ENCODE measurements at regions not wholly inside any gene's neighbourhood (a gene's known extent, or its start where the extent isn't known, plus 50 kb on each side); places are given as distances from the start of the nearest gene placed in this dataset.

- no peaks in the 10 kb centered on the region for H3K9me3 ChIP-seq (ENCODE audit: control insufficient read depth, insufficient read depth, low read length)
- H3K27me3 ChIP-seq (ENCODE audit: control insufficient read depth, insufficient read depth, low read length), result no peaks in the 10 kb centered on the region
- H3K4me1 ChIP-seq (ENCODE audit: control insufficient read depth, insufficient read depth, low read length), result peaks cover 1% of the 10 kb centered on the region; the same call in 1 of the 2 replicates
- H3K36me3 ChIP-seq (ENCODE audit: control insufficient read depth, insufficient read depth, low read length), result no peaks in the 10 kb centered on the region
- DNase-seq (ENCODE audit: low read depth, low spot score), result no peak
- H3K4me3 ChIP-seq (ENCODE audit: low read length), result no peak overlapping the region
- WGBS (ENCODE audit: insufficient coverage, insufficient read length), result no CpG with 5 or more reads among the region's 4 CpGs
- no peak overlapping the region for H3K27ac ChIP-seq (ENCODE audit: low read length)
Observed at GRCh38 chr17:72254808-72255449, 134.1 kb downstream of the SOX9 start.

- Histone ChIP-seq H3K9me3 (ENCODE audit: control insufficient read depth, insufficient read depth, low read length) (no peaks in the 10 kb centered on the region), H3K27me3 (ENCODE audit: control insufficient read depth, insufficient read depth, low read length) (no peaks in the 10 kb centered on the region), H3K27ac (ENCODE audit: low read length) (no peak overlapping the region), H3K36me3 (ENCODE audit: control insufficient read depth, insufficient read depth, low read length) (no peaks in the 10 kb centered on the region), H3K4me1 (ENCODE audit: control insufficient read depth, insufficient read depth, low read length) (peaks cover 1% of the 10 kb centered on the region; the same call in 1 of the 2 replicates), H3K4me3 (ENCODE audit: low read length) (no peak overlapping the region)
- WGBS (ENCODE audit: insufficient coverage, insufficient read length), result no CpG with 5 or more reads among the region's 3 CpGs
- DNase-seq (ENCODE audit: low read depth, low spot score), result no peak
Observed at GRCh38 chr17:72255481-72255880, 134.7 kb downstream of the SOX9 start.

GRCh38 chr17:72258711-72259110 lies 137.9 kb downstream of the SOX9 start:
- H3K4me1 ChIP-seq (ENCODE audit: control insufficient read depth, insufficient read depth, low read length), result peaks cover 1% of the 10 kb centered on the region; the same call in 1 of the 2 replicates
- H3K9me3 ChIP-seq (ENCODE audit: control insufficient read depth, insufficient read depth, low read length), result no peaks in the 10 kb centered on the region
- no CpG with 5 or more reads among the region's 3 CpGs for WGBS (ENCODE audit: insufficient coverage, insufficient read length)
- H3K36me3 ChIP-seq (ENCODE audit: control insufficient read depth, insufficient read depth, low read length), result no peaks in the 10 kb centered on the region
- DNase-seq (ENCODE audit: low read depth, low spot score), result no peak
- H3K27me3 ChIP-seq (ENCODE audit: control insufficient read depth, insufficient read depth, low read length), result no peaks in the 10 kb centered on the region
- no peak overlapping the region for H3K27ac ChIP-seq (ENCODE audit: low read length)
- no peak overlapping the region for H3K4me3 ChIP-seq (ENCODE audit: low read length)

- Histone ChIP-seq H3K4me1 (ENCODE audit: control insufficient read depth, insufficient read depth, low read length) (peaks cover 1% of the 10 kb centered on the region; the same call in 1 of the 2 replicates), H3K27me3 (ENCODE audit: control insufficient read depth, insufficient read depth, low read length) (no peaks in the 10 kb centered on the region), H3K9me3 (ENCODE audit: control insufficient read depth, insufficient read depth, low read length) (no peaks in the 10 kb centered on the region), H3K36me3 (ENCODE audit: control insufficient read depth, insufficient read depth, low read length) (no peaks in the 10 kb centered on the region), H3K27ac (ENCODE audit: low read length) (no peak overlapping the region), H3K4me3 (ENCODE audit: low read length) (no peak overlapping the region)
- no peak for DNase-seq (ENCODE audit: low read depth, low spot score)
- no CpG with 5 or more reads among the region's 6 CpGs for WGBS (ENCODE audit: insufficient coverage, insufficient read length)
Observed at GRCh38 chr17:72259922-72260321, 139.1 kb downstream of the SOX9 start.

DNA sequence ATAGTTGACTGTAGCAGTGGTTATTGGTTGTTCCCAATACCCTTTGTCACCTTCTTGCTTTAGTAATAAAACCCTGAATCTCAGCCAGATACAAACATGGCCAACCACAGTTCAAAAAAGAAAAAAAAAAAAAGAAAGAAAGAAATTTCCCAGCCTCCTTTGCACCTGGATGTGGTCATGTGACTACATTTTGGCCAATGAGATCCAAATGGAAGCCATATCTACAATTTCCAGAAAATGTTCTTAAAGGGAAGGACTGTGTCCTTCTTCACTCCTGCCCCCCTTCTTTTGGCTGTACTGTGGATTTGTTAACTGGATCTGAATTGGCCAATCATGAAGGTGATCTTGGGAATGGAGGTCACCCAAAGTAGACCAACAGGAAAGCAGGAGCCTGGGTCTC lies 141.9 kb downstream of the SOX9 start:
- no peak overlapping the region for H3K4me3 ChIP-seq (ENCODE audit: low read length)
- H3K4me1 ChIP-seq (ENCODE audit: control insufficient read depth, insufficient read depth, low read length), result peaks cover 4% of the 10 kb centered on the region; the same call in 1 of the 2 replicates
- DNase-seq (ENCODE audit: low read depth, low spot score), result no peak

DNA sequence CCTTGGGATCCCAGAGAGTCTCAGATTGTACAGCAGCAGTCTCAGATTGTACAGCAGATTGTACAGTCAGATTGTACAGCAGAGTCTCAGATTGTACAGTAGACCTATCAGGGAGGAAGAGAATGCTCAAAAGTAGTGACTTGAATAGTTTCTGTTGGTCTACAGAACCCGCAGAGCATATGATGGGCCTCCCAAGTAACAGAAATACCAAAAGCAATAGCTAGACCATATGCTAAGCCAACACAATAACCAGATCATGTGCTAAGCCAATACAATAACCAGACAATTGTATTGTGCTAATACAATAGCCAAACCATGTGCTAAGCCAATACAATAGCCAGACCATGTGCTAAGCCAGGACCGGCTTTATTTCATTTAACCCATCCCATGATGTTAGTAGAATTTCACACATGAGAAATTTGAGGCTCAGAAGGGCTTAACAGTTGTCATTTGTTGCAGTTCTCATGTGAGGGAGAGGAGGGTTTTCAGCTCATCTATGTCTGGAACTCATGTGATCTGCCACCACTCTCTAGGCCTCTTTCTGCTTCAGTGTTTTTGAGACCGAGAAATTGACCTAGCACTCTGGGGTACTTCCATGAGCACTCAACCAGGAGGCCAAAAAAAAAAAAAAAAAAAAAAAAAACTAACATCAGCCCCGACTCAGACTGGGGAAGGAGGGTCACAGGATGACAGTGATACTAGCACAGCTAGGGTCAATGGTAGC lies 144.0 kb downstream of the SOX9 start:
- no peak overlapping the region for H3K27ac ChIP-seq (ENCODE audit: low read length)
- H3K4me3 ChIP-seq (ENCODE audit: low read length), result no peak overlapping the region
- no CpG with 5 or more reads among the region's 4 CpGs for WGBS (ENCODE audit: insufficient coverage, insufficient read length)
- no peaks in the 10 kb centered on the region for H3K27me3 ChIP-seq (ENCODE audit: control insufficient read depth, insufficient read depth, low read length)
- 0 out of 2 replicates have a peak, but pooled peaks cover 2% of the 10 kb centered on the region for H3K4me1 ChIP-seq (ENCODE audit: control insufficient read depth, insufficient read depth, low read length)
- no peaks in the 10 kb centered on the region for H3K36me3 ChIP-seq (ENCODE audit: control insufficient read depth, insufficient read depth, low read length)
- no peaks in the 10 kb centered on the region for H3K9me3 ChIP-seq (ENCODE audit: control insufficient read depth, insufficient read depth, low read length)
- no peak for DNase-seq (ENCODE audit: low read depth, low spot score)

More for the DNA sequence above, 141.9 kb downstream of the SOX9 start:
- no peaks in the 10 kb centered on the region for H3K36me3 ChIP-seq (ENCODE audit: control insufficient read depth, insufficient read depth, low read length)
- H3K27me3 ChIP-seq (ENCODE audit: control insufficient read depth, insufficient read depth, low read length), result no peaks in the 10 kb centered on the region
- no peak overlapping the region for H3K27ac ChIP-seq (ENCODE audit: low read length)
- H3K9me3 ChIP-seq (ENCODE audit: control insufficient read depth, insufficient read depth, low read length), result no peaks in the 10 kb centered on the region

- no peak for DNase-seq (ENCODE audit: low read depth, low spot score)
- Histone ChIP-seq H3K9me3 (ENCODE audit: control insufficient read depth, insufficient read depth, low read length) (no peaks in the 10 kb centered on the region), H3K27me3 (ENCODE audit: control insufficient read depth, insufficient read depth, low read length) (no peaks in the 10 kb centered on the region), H3K36me3 (ENCODE audit: control insufficient read depth, insufficient read depth, low read length) (no peaks in the 10 kb centered on the region), H3K27ac (ENCODE audit: low read length) (no peak overlapping the region), H3K4me3 (ENCODE audit: low read length) (no peak overlapping the region), H3K4me1 (ENCODE audit: control insufficient read depth, insufficient read depth, low read length) (0 out of 2 replicates have a peak, but pooled peaks cover 2% of the 10 kb centered on the region)
- WGBS (ENCODE audit: insufficient coverage, insufficient read length), result no CpG with 5 or more reads among the region's 13 CpGs
Observed at GRCh38 chr17:72266112-72266775, 145.4 kb downstream of the SOX9 start.

- no peaks in the 10 kb centered on the region for H3K9me3 ChIP-seq (ENCODE audit: control insufficient read depth, insufficient read depth, low read length)
- H3K27me3 ChIP-seq (ENCODE audit: control insufficient read depth, insufficient read depth, low read length), result no peaks in the 10 kb centered on the region
- H3K4me1 ChIP-seq (ENCODE audit: control insufficient read depth, insufficient read depth, low read length), result 0 out of 2 replicates have a peak, but pooled peaks cover 2% of the 10 kb centered on the region
- no peak overlapping the region for H3K27ac ChIP-seq (ENCODE audit: low read length)
- no peak for DNase-seq (ENCODE audit: low read depth, low spot score)
- WGBS (ENCODE audit: insufficient coverage, insufficient read length), result no CpG with 5 or more reads among the region's 1 CpG
- H3K36me3 ChIP-seq (ENCODE audit: control insufficient read depth, insufficient read depth, low read length), result no peaks in the 10 kb centered on the region
- H3K4me3 ChIP-seq (ENCODE audit: low read length), result no peak overlapping the region
Observed at GRCh38 chr17:72267601-72268000, 146.8 kb downstream of the SOX9 start.

- no peak for DNase-seq (ENCODE audit: low read depth, low spot score)
- Histone ChIP-seq H3K27me3 (ENCODE audit: control insufficient read depth, insufficient read depth, low read length) (no peaks in the 10 kb centered on the region), H3K36me3 (ENCODE audit: control insufficient read depth, insufficient read depth, low read length) (no peaks in the 10 kb centered on the region), H3K27ac (ENCODE audit: low read length) (no peak overlapping the region), H3K4me3 (ENCODE audit: low read length) (no peak overlapping the region), H3K4me1 (ENCODE audit: control insufficient read depth, insufficient read depth, low read length) (0 out of 2 replicates have a peak, but pooled peaks cover 2% of the 10 kb centered on the region), H3K9me3 (ENCODE audit: control insufficient read depth, insufficient read depth, low read length) (no peaks in the 10 kb centered on the region)
- WGBS (ENCODE audit: insufficient coverage, insufficient read length), result no CpG with 5 or more reads among the region's 6 CpGs
Observed at GRCh38 chr17:72268431-72268830, 147.6 kb downstream of the SOX9 start.

- H3K36me3 ChIP-seq (ENCODE audit: control insufficient read depth, insufficient read depth, low read length), result no peaks in the 10 kb centered on the region
- no peaks in the 10 kb centered on the region for H3K9me3 ChIP-seq (ENCODE audit: control insufficient read depth, insufficient read depth, low read length)
- no peak overlapping the region for H3K27ac ChIP-seq (ENCODE audit: low read length)
- H3K4me1 ChIP-seq (ENCODE audit: control insufficient read depth, insufficient read depth, low read length), result 0 out of 2 replicates have a peak, but pooled peaks cover 2% of the 10 kb centered on the region
- DNase-seq (ENCODE audit: low read depth, low spot score), result no peak
- no CpG with 5 or more reads among the region's 6 CpGs for WGBS (ENCODE audit: insufficient coverage, insufficient read length)
- H3K27me3 ChIP-seq (ENCODE audit: control insufficient read depth, insufficient read depth, low read length), result no peaks in the 10 kb centered on the region
- H3K4me3 ChIP-seq (ENCODE audit: low read length), result no peak overlapping the region
Observed at GRCh38 chr17:72270273-72270924, 149.6 kb downstream of the SOX9 start.

All from iPS DF 6.9 (cell line).